ENCODE measurements at regions not wholly inside any gene's neighbourhood (a gene's known extent, or its start where the extent isn't known, plus 50 kb on each side); places are given as distances from the start of the nearest gene placed in this dataset.

DNA sequence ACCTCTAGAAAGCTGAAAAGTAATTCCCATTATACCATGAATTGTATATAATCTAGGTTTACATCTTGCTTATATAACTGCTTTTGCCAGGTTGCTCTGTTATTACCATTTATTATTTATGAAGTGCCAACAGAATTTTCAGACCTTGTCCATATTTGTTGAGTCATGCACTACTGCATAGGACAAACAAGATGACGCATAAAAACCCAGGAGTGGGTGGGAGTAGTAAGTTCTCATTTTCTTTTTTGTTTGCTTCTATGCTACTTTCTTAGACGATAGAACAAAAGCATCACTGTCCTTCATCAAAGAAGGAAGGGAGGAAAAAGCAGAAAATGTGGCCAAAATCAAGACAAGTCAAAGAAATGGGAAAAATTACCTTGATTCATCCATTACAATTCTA is 119.0 kb upstream of the RASSF8 start:
- TF ChIP-seq CTCF (IDR thresholded peaks at IDR 0.05): no peak
- no peak for TF ChIP-seq POLR2A (IDR thresholded peaks at IDR 0.05)

Measured in adrenal gland (tissue), 5 donors.